Prostate gland (tissue), 2 donors: ENCODE measurements at regions not wholly inside any gene's neighbourhood (a gene's known extent, or its start where the extent isn't known, plus 50 kb on each side); places are given as distances from the start of the nearest gene placed in this dataset.
"Not testable (repeated sequence)": the region's sequence is repeated elsewhere in the genome, so short reads cannot be mapped to it uniquely, and the experiment has no call there.

Source experiments
- POLR2A ChIP-seq: fragments of 450-650 bp; IDR thresholded peaks from one replicate; pipeline ENCODE4 v1.6.1; 2016; ENCODE audit warnings: antibody characterized with exemption, mild to moderate bottlenecking
- TF ChIP-seq, protein P1 (sequence below), 4 experiments: fragments of 200-600 bp in 2 of 4; fragments of 450-650 bp in 2 of 4; sonication (generic) in 2 of 4; IDR thresholded peaks; 1 replicate in 3 of 4; 2 replicates in 1 of 4; pipeline ENCODE4 v1.5.1; 2016 to 2019; ENCODE audit warnings: antibody characterized with exemption in 4 of 4, mild to moderate bottlenecking in 2 of 4, moderate library complexity in 2 of 4

DNA sequence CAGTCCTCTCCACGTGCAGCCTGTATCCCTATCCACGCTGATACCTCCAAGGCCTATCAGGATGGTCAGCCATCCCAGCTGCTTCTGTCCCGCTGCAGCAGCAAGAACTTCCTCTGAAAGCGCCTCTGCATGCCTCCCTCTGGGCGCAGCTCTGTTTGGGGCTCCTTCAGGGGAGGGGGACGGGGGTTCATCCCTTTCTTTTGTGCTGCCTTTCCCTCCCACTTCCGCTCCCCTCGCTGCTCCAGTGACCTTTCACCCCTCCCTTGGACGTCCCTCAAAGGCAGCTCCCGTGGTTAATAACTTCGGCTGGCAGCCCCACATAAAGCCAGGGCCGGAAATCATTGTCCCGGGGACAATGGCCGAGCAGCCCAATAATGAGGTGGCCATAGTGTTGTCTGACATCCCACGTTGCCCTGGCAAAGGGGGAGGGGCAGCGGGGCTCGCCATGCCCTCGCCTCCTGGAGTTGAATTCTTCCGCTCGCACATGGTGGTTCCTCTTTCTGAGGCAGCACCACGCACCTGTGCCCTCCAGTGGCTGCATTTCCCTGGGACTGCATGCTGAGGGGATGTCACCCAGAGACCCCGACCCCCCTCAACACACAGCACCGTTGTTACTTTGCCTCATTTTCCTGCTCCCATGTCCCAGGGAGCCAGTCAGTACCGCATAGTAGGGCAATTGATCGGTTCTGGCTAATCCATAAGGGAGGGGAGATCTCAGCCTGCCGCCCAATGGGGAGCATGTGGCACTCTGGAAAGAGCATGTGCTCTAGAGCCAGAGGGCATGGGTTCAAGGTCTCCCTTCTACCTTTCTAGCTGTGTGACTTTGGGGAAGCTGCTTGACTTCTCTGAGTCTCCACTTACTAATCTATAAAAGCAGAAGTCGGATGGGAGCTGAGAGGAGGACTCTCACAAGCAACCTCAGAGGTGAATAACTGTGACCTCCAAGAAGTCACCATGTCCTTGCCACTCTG lies 72.0 kb downstream of the TRIM43 start:
- TF ChIP-seq, protein P1, sequence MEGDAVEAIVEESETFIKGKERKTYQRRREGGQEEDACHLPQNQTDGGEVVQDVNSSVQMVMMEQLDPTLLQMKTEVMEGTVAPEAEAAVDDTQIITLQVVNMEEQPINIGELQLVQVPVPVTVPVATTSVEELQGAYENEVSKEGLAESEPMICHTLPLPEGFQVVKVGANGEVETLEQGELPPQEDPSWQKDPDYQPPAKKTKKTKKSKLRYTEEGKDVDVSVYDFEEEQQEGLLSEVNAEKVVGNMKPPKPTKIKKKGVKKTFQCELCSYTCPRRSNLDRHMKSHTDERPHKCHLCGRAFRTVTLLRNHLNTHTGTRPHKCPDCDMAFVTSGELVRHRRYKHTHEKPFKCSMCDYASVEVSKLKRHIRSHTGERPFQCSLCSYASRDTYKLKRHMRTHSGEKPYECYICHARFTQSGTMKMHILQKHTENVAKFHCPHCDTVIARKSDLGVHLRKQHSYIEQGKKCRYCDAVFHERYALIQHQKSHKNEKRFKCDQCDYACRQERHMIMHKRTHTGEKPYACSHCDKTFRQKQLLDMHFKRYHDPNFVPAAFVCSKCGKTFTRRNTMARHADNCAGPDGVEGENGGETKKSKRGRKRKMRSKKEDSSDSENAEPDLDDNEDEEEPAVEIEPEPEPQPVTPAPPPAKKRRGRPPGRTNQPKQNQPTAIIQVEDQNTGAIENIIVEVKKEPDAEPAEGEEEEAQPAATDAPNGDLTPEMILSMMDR (IDR thresholded peaks at IDR 0.05), result not testable (repeated sequence)
- not testable (repeated sequence) for TF ChIP-seq POLR2A
